SK-N-SH (cell line): ENCODE measurements at regions not wholly inside any gene's neighbourhood (a gene's known extent, or its start where the extent isn't known, plus 50 kb on each side); places are given as distances from the start of the nearest gene placed in this dataset.
"Not testable (repeated sequence)": the region's sequence is repeated elsewhere in the genome, so short reads cannot be mapped to it uniquely, and the experiment has no call there.

Experiments used
- CTCF ChIA-PET: fragments of 300-600, 350-600 bp; formaldehyde crosslinking; extraction: SDS; loops from one replicate; lab custom pipeline; 2021; lab: Yijun Ruan, JAX
- POLR2A ChIA-PET: fragments of 350-600 bp; sonication (Branson Sonifier 250); formaldehyde crosslinking; extraction: SDS; loops from one replicate; lab custom pipeline; 2020; ENCODE audit warnings: antibody characterized with exemption, inconsistent platforms; lab: Yijun Ruan, JAX
- DNase-seq: peaks from one replicate; pipeline ENCODE4 v3.0.0; 2012
- H2AFZ ChIP-seq: fragments of 200-600 bp; sonication (generic); 2 replicates; pipeline ENCODE4 v1.8.1; 2016; ENCODE audit warnings: antibody characterized with exemption, mild to moderate bottlenecking, low read depth
- H3F3A ChIP-seq: fragments of 200-600 bp; sonication (generic); replicated peaks from 2 replicates; pipeline ENCODE3; 2016; ENCODE audit warnings: antibody characterized with exemption, mild to moderate bottlenecking; ENCODE audit not compliant: insufficient read depth
- H3K27ac ChIP-seq, 2 experiments: fragments of 200-500 bp in 1 of 2; fragments of 200-600 bp in 1 of 2; sonication (Bioruptor generic) in 1 of 2; sonication (generic), shearing (Covaris generic) in 1 of 2; 2 replicates each; pipeline versions ENCODE4 v1.5.1 to v1.6.1; 2014 to 2016; ENCODE audit warnings: low read depth in 2 of 2, inconsistent platforms in 1 of 2, low read length in 1 of 2, mild to moderate bottlenecking in 1 of 2, mixed read lengths in 1 of 2
- H3K27me3 ChIP-seq: fragments of 200-600 bp; sonication (generic), shearing (Covaris generic); 2 replicates; pipeline ENCODE4 v1.6.1; 2016; ENCODE audit warnings: mixed run types; ENCODE audit not compliant: insufficient read depth
- H3K36me3 ChIP-seq, 2 experiments: fragments of 200-500 bp in 1 of 2; fragments of 200-600 bp in 1 of 2; sonication (Bioruptor generic) in 1 of 2; sonication (generic) in 1 of 2; replicated peaks in 1 of 2; 2 replicates each; pipeline versions ENCODE3 to v1.5.1; 2014 to 2016; ENCODE audit warnings: low read length in 1 of 2, mild to moderate bottlenecking in 1 of 2; ENCODE audit not compliant: insufficient read depth in 2 of 2, control insufficient read depth in 1 of 2
- H3K4me1 ChIP-seq, 2 experiments: fragments of 200-500 bp in 1 of 2; fragments of 200-600 bp in 1 of 2; sonication (Bioruptor generic) in 1 of 2; sonication (generic), shearing (Covaris generic) in 1 of 2; 2 replicates each; pipeline versions ENCODE4 v1.5.1 to v1.6.1; 2014 to 2016; ENCODE audit warnings: low read depth in 1 of 2, low read length in 1 of 2, mixed run types in 1 of 2; ENCODE audit not compliant: insufficient read depth in 2 of 2, control insufficient read depth in 1 of 2
- H3K4me2 ChIP-seq: fragments of 200-600 bp; sonication (generic), shearing (Covaris generic); 2 replicates; pipeline ENCODE4 v1.6.1; 2017; ENCODE audit warnings: mixed run types
- H3K4me3 ChIP-seq, 2 experiments: fragments of 200-500 bp in 1 of 2; fragments of 200-600 bp in 1 of 2; sonication (Bioruptor generic) in 1 of 2; sonication (generic), shearing (Covaris generic) in 1 of 2; 2 replicates each; pipeline versions ENCODE4 v1.5.1 to v1.8.1; 2014 to 2016; ENCODE audit warnings: low read depth in 2 of 2, inconsistent platforms in 1 of 2, low read length in 1 of 2, mild to moderate bottlenecking in 1 of 2, mixed read lengths in 1 of 2, moderate library complexity in 1 of 2
- H3K79me2 ChIP-seq: fragments of 200-600 bp; sonication (generic); 2 replicates; pipeline ENCODE4 v1.8.1; 2017; ENCODE audit warnings: mild to moderate bottlenecking; ENCODE audit not compliant: insufficient read depth
- H3K9ac ChIP-seq: fragments of 200-600 bp; sonication (generic); 2 replicates; pipeline ENCODE4 v1.6.1; 2017; ENCODE audit warnings: mixed run types
- H3K9me2 ChIP-seq: fragments of 200-600 bp; sonication (generic); 2 replicates; pipeline ENCODE4 v1.6.1; 2017; ENCODE audit warnings: mixed run types
- H3K9me3 ChIP-seq: fragments of 200-600 bp; sonication (generic); 2 replicates; pipeline ENCODE4 v1.6.1; 2017; ENCODE audit warnings: mixed run types, mild to moderate bottlenecking, moderate library complexity
- H4K20me1 ChIP-seq: fragments of 200-600 bp; sonication (generic); 2 replicates; pipeline ENCODE4 v1.6.1; 2017; ENCODE audit warnings: mild to moderate bottlenecking, mixed run types; ENCODE audit not compliant: insufficient read depth
- RCOR1 ChIP-seq: fragments of 150-350 bp; IDR thresholded peaks from 2 replicates; pipeline ENCODE4 v1.6.1; 2017; ENCODE audit warnings: antibody characterized with exemption, low read length
- RXRA ChIP-seq: IDR thresholded peaks from 2 replicates; pipeline ENCODE4 v1.4.0; 2012; ENCODE audit warnings: low read depth, mild to moderate bottlenecking, borderline replicate concordance
- TCF12 ChIP-seq: IDR thresholded peaks from 2 replicates; pipeline ENCODE4 v1.4.0; 2012
- USF2 ChIP-seq: fragments of 150-350 bp; IDR thresholded peaks from 2 replicates; pipeline ENCODE4 v1.6.1; 2017; ENCODE audit warnings: antibody characterized with exemption, low read length, low read depth, borderline replicate concordance
- WGBS: methylation state at CpG from one replicate; pipeline ENCODE4 v1.1.6; 2017; ENCODE audit warnings: low lambda C conversion rate; 5-methylcytosine and 5-hydroxymethylcytosine counted together
- TF ChIP-seq, protein P1 (sequence below): IDR thresholded peaks from 2 replicates; pipeline ENCODE4 v1.4.0; 2012; ENCODE audit warnings: low read depth, borderline replicate concordance

GRCh38 chr9:136602193-136602885 lies 56.5 kb upstream of the NOTCH1 start:
- POLR2A ChIA-PET: no interaction called here
- Histone ChIP-seq H3K4me3 (no peak overlapping the region), H3K9me3 (no peaks in the 10 kb centered on the region), H3K27ac (no peak overlapping the region), H3K9ac (no peak overlapping the region), H3K79me2 (no peaks in the 10 kb centered on the region)
- WGBS: 77% methylated on average over 16 of the region's 28 CpGs
- DNase-seq: no peak
- TF ChIP-seq TCF12: no peak
- TF ChIP-seq RCOR1: no peak
- no peak for TF ChIP-seq RXRA
- TF ChIP-seq USF2: no peak
- TF ChIP-seq, protein P1, sequence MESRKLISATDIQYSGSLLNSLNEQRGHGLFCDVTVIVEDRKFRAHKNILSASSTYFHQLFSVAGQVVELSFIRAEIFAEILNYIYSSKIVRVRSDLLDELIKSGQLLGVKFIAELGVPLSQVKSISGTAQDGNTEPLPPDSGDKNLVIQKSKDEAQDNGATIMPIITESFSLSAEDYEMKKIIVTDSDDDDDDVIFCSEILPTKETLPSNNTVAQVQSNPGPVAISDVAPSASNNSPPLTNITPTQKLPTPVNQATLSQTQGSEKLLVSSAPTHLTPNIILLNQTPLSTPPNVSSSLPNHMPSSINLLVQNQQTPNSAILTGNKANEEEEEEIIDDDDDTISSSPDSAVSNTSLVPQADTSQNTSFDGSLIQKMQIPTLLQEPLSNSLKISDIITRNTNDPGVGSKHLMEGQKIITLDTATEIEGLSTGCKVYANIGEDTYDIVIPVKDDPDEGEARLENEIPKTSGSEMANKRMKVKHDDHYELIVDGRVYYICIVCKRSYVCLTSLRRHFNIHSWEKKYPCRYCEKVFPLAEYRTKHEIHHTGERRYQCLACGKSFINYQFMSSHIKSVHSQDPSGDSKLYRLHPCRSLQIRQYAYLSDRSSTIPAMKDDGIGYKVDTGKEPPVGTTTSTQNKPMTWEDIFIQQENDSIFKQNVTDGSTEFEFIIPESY: no peak
- TF ChIP-seq, all 33 proteins: peak for 0
- CTCF ChIA-PET: interaction anchor here (1.0 to 1.4 kb wide), 2 partner anchors 29 to 114 kb away, joined by 4 to 5 read pairs; no protein-coding TSS in a partner anchor
- Histone ChIP-seq H3K36me3 (no peaks in the 10 kb centered on the region), H3K9me2 (no peaks in the 10 kb centered on the region), H2AFZ (no peak overlapping the region), H3F3A (no peaks in the 10 kb centered on the region), H4K20me1 (no peaks in the 10 kb centered on the region), H3K27me3 (no peaks in the 10 kb centered on the region), H3K4me2 (no peak overlapping the region), H3K4me1 (peaks cover 0 to 9% of the 10 kb centered on the region in 2 experiments; a peak in 1 of 4 replicates)

- H3K4me1 ChIP-seq, H3K36me3 ChIP-seq, H3K9ac ChIP-seq, H3F3A ChIP-seq, H3K4me3 ChIP-seq, H3K9me2 ChIP-seq, H4K20me1 ChIP-seq, H3K4me2 ChIP-seq, H2AFZ ChIP-seq, POLR2A ChIA-PET, H3K27ac ChIP-seq, H3K27me3 ChIP-seq, H3K79me2 ChIP-seq, H3K9me3 ChIP-seq, DNase-seq: not testable (repeated sequence)
- 82% methylated on average over 21 of the region's 31 CpGs for WGBS
- CTCF ChIA-PET: interaction anchor here (1.0 kb wide), 1 partner anchor 30 kb away, joined by 4 read pairs; no protein-coding TSS in a partner anchor
Measured at GRCh38 chr9:136601250-136601973, 55.6 kb upstream of the NOTCH1 start.
